ENCODE measurements at regions not wholly inside any gene's neighbourhood (a gene's known extent, or its start where the extent isn't known, plus 50 kb on each side); places are given as distances from the start of the nearest gene placed in this dataset.

- DNase-seq (ENCODE audit: low read depth, low spot score): no peak
- ChIA-PET RAD21 (ENCODE audit: unreplicated experiment) (no interaction called here), SMC1A (ENCODE audit: uncharacterized antibody, unreplicated experiment) (no interaction called here), CTCF (no interaction called here), POLR2A (no interaction called here)
- no peak overlapping the region for H3K9ac ChIP-seq (ENCODE audit: control insufficient read depth, insufficient read depth, low read length)
- no peak for TF ChIP-seq ESRRA (IDR thresholded peaks at IDR 0.05; ENCODE audit: low read length)
- TF ChIP-seq HCFC1 (IDR thresholded peaks at IDR 0.05; ENCODE audit: low read length): no peak
- TF ChIP-seq RELA (IDR thresholded peaks at IDR 0.05; ENCODE audit: borderline replicate concordance, partially characterized antibody): no peak
- no peak for TF ChIP-seq CREM (IDR thresholded peaks at IDR 0.05; ENCODE audit: low read depth)
- no peak for TF ChIP-seq CEBPZ (IDR thresholded peaks at IDR 0.05; ENCODE audit: low read depth, low read length)
- no peak for TF ChIP-seq TCF3 (IDR thresholded peaks at IDR 0.05; ENCODE audit: borderline replicate concordance, insufficient read depth, low read depth, low read length)
- TF ChIP-seq HSF1 (IDR thresholded peaks at IDR 0.05; ENCODE audit: low read depth, low read length): no peak
- TF ChIP-seq CBX5 (IDR thresholded peaks at IDR 0.05; ENCODE audit: low read depth): no peak
- H4K20me1 ChIP-seq (ENCODE audit: control insufficient read depth, insufficient read depth): no peaks in the 10 kb centered on the region
- H3K9me3 ChIP-seq (replicated peaks; ENCODE audit: control insufficient read depth, insufficient read depth, low read length): no peaks in the 10 kb centered on the region; the same call in 2 of the 3 replicates
- no peaks in the 10 kb centered on the region for H3K27me3 ChIP-seq (replicated peaks in 1 of 2; ENCODE audit: control insufficient read depth in 2 of 2, insufficient read depth in 2 of 2, low read length in 1 of 2)
- 6% methylated on average over 3 of the region's 3 CpGs for WGBS (ENCODE audit: insufficient coverage, insufficient replicate concordance, low lambda C conversion rate, missing lambda C conversion rate)
- no peak overlapping the region for H2AFZ ChIP-seq (ENCODE audit: control insufficient read depth, low read depth, low read length)
- intact Hi-C loops (cut with micrococcal nuclease; ENCODE audit: unreplicated experiment): no loop called here
- H3K4me3 ChIP-seq: no peak overlapping the region
- no peaks in the 10 kb centered on the region for H3K4me1 ChIP-seq (ENCODE audit: control insufficient read depth, insufficient read depth, low read length)
- H3K27ac ChIP-seq (ENCODE audit: control insufficient read depth, insufficient read depth): no peak overlapping the region
- ATAC-seq: no peak
- no peaks in the 10 kb centered on the region for H3K79me2 ChIP-seq (ENCODE audit: control insufficient read depth, insufficient read depth, low read length)
- no peak overlapping the region for H3K4me2 ChIP-seq (ENCODE audit: control insufficient read depth, insufficient read depth)
- FAIRE-seq: no peak
- no TSS peak for BruUV-seq (replicated peaks)
- in situ Hi-C loops (cut with MboI): no loop called here
- H3K36me3 ChIP-seq (ENCODE audit: control insufficient read depth in 2 of 2, insufficient read depth in 2 of 2, low read length in 1 of 2): no peaks in the 10 kb centered on the region
These were observed 318.1 kb upstream of the PIK3R1 start for GRCh38 chr5:67897431-67897830.
